Sigmoid colon (tissue), 6 donors: ENCODE measurements at regions not wholly inside any gene's neighbourhood (a gene's known extent, or its start where the extent isn't known, plus 50 kb on each side); places are given as distances from the start of the nearest gene placed in this dataset.

Source experiments
- DNase-seq: peaks from one replicate; pipeline ENCODE4 v3.0.0-alpha.2; 2019
- H3K27ac ChIP-seq, 4 donors: fragments of 200-600 bp; sonication (generic); one replicate each; pipeline ENCODE4 v1.5.1; 2016 to 2019; ENCODE audit warnings: mild to moderate bottlenecking in 1 of 4
- H3K27me3 ChIP-seq, 3 donors: fragments of 200-600 bp; sonication (generic); one replicate each; pipeline ENCODE4 v1.5.1; 2019; ENCODE audit warnings: mild to moderate bottlenecking in 1 of 3
- H3K36me3 ChIP-seq, 4 donors: fragments of 200-600 bp; sonication (generic); one replicate each; pipeline ENCODE4 v1.5.1; 2016 to 2019
- H3K4me1 ChIP-seq, 4 donors: fragments of 200-600 bp; sonication (generic); one replicate each; pipeline ENCODE4 v1.5.1; 2017 to 2019
- H3K4me3 ChIP-seq, 4 donors: fragments of 200-600 bp; sonication (generic); one replicate each; pipeline ENCODE4 v1.5.1; 2017 to 2019; ENCODE audit warnings: mild to moderate bottlenecking in 2 of 4, moderate library complexity in 1 of 4
- H3K9me3 ChIP-seq, 4 donors: fragments of 200-600 bp in 3 of 4; sonication (generic) in 3 of 4; one replicate each; pipeline versions ENCODE4 v1.5.1 to v1.6.1; 2013 to 2019
- EP300 ChIP-seq, 4 donors: sonication (generic); formaldehyde crosslinking; IDR thresholded peaks; one replicate each; pipeline ENCODE4 v1.6.1; 2017; ENCODE audit warnings: antibody characterized with exemption in 4 of 4
- POLR2A ChIP-seq, 2 donors: fragments of 450-650 bp; IDR thresholded peaks; one replicate each; pipeline ENCODE4 v1.6.1; 2016; ENCODE audit warnings: antibody characterized with exemption in 2 of 2, mild to moderate bottlenecking in 2 of 2, moderate library complexity in 2 of 2
- POLR2AphosphoS5 ChIP-seq, 4 donors: sonication (generic); formaldehyde crosslinking; IDR thresholded peaks; one replicate each; pipeline ENCODE4 v1.6.1; 2017; ENCODE audit warnings: antibody characterized with exemption in 4 of 4
- WGBS, 2 donors: extraction: QIAGEN DNeasy Blood & Tissue Kit; methylation state at CpG; one replicate each; pipeline ENCODE4 v1.1.7; 2013; 5-methylcytosine and 5-hydroxymethylcytosine counted together
- intact Hi-C: fragments of 100-400 bp; cut with DNase I; formaldehyde crosslinking; loops from one replicate; pipeline ENCODE4 v1.15.1; 2023
- TF ChIP-seq, protein P1 (sequence below), 4 experiments: fragments of 450-650 bp in 3 of 4; fragments of 200-600 bp in 1 of 4; IDR thresholded peaks; one replicate each; pipeline ENCODE4 v1.5.1; 2016 to 2019; ENCODE audit warnings: antibody characterized with exemption in 4 of 4, mild to moderate bottlenecking in 3 of 4, moderate library complexity in 2 of 4
- donor health status: healthy with polysubstance abuse.
- donor health status: healthy.

DNA sequence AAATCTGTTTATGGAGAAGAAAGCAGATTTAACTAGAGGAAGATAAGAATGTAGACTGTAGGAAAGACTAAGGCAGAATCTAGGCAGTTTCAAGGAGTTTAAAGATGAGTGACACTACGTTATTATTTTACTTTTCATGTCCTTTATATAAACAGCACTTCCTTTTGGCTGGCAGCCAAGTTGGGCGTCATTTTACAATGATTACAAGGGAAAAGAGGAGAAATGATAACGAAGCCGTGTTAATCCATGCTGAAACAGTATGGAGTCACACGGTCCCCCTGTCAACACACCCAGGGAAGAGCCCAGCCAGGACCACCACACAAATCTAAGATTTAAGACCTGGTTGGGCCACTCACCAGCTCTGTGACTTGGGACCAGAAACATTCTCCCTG is 83.7 kb upstream of the NEO1 start:
- Histone ChIP-seq H3K4me3 (no peak overlapping the region), H3K27me3 (no peaks in the 10 kb centered on the region), H3K27ac (no peak overlapping the region), H3K36me3 (no peaks in the 10 kb centered on the region), H3K4me1 (peaks cover 0 to 23% (median 20%) of the 10 kb centered on the region in 4 donors), H3K9me3 (no peaks in the 10 kb centered on the region)
- WGBS, 2 donors: 3 to 35% methylated on average over 5 of the region's 5 CpGs
- intact Hi-C loops: no loop called here
- TF ChIP-seq POLR2A (IDR thresholded peaks at IDR 0.05) (no peak), EP300 (IDR thresholded peaks at IDR 0.05) (no peak), POLR2AphosphoS5 (IDR thresholded peaks at IDR 0.05) (no peak)
- TF ChIP-seq, protein P1, sequence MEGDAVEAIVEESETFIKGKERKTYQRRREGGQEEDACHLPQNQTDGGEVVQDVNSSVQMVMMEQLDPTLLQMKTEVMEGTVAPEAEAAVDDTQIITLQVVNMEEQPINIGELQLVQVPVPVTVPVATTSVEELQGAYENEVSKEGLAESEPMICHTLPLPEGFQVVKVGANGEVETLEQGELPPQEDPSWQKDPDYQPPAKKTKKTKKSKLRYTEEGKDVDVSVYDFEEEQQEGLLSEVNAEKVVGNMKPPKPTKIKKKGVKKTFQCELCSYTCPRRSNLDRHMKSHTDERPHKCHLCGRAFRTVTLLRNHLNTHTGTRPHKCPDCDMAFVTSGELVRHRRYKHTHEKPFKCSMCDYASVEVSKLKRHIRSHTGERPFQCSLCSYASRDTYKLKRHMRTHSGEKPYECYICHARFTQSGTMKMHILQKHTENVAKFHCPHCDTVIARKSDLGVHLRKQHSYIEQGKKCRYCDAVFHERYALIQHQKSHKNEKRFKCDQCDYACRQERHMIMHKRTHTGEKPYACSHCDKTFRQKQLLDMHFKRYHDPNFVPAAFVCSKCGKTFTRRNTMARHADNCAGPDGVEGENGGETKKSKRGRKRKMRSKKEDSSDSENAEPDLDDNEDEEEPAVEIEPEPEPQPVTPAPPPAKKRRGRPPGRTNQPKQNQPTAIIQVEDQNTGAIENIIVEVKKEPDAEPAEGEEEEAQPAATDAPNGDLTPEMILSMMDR (IDR thresholded peaks at IDR 0.05): no peak
- DNase-seq: no peak

DNA sequence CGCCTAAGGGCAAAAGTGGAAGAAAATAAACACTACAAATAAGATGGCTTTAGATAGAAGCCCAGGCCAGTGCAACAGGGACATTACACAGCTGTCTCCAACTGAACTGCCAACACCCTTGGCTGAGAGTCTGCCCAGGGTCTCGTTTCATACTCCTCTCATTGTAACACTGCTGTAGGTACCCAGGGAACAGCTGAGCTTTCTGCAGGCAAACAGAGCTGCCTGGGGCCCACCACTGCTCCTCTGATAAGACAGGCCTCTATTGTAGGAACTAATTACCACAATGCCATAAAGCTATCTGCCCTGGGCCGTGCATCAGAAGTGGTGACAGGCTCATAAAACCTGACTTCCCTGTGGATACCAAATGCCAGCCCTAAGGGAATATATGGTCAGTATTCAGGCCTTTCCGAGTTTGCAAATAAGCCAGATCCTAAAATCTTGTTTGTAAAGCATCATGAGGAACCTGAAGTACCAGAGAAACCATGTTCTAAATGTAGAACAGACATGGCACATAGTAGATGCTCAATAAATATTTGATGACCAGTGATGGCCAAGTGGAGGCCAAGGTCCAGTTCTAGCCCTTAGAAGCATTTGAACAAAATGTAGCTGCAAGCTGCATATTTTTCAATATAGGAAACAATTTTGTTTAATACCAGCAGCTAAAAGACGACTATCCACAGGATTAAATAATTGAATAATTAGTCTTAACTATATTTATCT is 84.3 kb upstream of the NEO1 start:
- no peaks in the 10 kb centered on the region for H3K27me3 ChIP-seq
- no peak overlapping the region for H3K4me3 ChIP-seq
- intact Hi-C loops: no loop called here
- DNase-seq: no peak
- H3K36me3 ChIP-seq: no peaks in the 10 kb centered on the region
- H3K4me1 ChIP-seq: peaks cover 0 to 23% (median 20%) of the 10 kb centered on the region in 4 donors
- WGBS, 2 donors: 15 to 47% methylated on average over 5 of the region's 5 CpGs
- TF ChIP-seq POLR2AphosphoS5 (IDR thresholded peaks at IDR 0.05): no peak
- TF ChIP-seq, protein P1 (IDR thresholded peaks at IDR 0.05): no peak
- no peak for TF ChIP-seq POLR2A (IDR thresholded peaks at IDR 0.05)
- no peak for TF ChIP-seq EP300 (IDR thresholded peaks at IDR 0.05)
- H3K27ac ChIP-seq: no peak overlapping the region
- H3K9me3 ChIP-seq: no peaks in the 10 kb centered on the region

DNA sequence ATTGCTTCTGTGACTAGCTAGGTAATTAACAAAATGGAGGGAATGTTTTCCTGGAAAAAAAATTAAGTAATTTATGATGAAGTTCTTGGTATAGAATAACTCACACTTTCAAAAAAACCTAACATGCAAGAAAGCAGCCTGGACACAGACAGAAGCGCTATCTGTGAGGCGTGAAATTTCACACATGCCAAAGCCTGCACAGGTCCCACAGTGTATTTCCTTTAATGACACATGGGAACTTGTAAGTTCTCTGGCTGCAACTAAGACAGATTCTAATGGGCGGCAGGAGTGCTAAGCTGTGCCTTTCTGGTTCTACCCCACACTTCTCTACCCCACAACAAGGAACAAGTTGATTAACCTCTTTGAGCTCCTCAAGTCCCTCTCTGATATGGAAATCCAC is 84.9 kb upstream of the NEO1 start:
- TF ChIP-seq EP300 (IDR thresholded peaks at IDR 0.05) (no peak), POLR2AphosphoS5 (IDR thresholded peaks at IDR 0.05) (no peak), POLR2A (IDR thresholded peaks at IDR 0.05) (no peak)
- TF ChIP-seq, protein P1 (IDR thresholded peaks at IDR 0.05): no peak
- no peak overlapping the region for H3K4me3 ChIP-seq
- peaks cover 0 to 21% (median 20%) of the 10 kb centered on the region in 4 donors for H3K4me1 ChIP-seq
- no peak overlapping the region for H3K27ac ChIP-seq
- no peaks in the 10 kb centered on the region for H3K9me3 ChIP-seq
- no peak for DNase-seq
- intact Hi-C loops: no loop called here
- no peaks in the 10 kb centered on the region for H3K36me3 ChIP-seq
- no peaks in the 10 kb centered on the region for H3K27me3 ChIP-seq
- WGBS, 2 donors: 55 to 58% methylated on average over 3 of the region's 3 CpGs

DNA sequence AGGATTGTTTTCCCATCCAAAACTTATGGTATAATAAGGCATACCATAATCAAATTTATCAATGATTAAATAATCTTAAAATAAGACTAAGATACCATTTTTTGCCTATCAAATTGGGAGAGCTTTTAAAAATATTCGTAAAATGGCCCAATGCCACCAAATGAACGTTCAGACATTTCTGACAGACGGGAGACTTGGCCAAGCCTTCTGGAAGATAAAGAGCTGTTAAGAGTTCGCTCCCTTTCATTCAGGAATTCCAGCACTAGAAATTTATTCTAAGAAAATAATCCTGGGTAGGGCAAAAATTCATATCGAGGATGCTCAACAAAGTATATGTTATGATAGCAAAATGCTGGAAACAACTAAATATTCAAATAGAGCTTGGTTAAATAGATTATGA is 85.6 kb upstream of the NEO1 start:
- intact Hi-C loops: no loop called here
- Histone ChIP-seq H3K27ac (no peak overlapping the region), H3K4me1 (peaks cover 0 to 13% (median 12%) of the 10 kb centered on the region in 4 donors), H3K9me3 (no peaks in the 10 kb centered on the region), H3K4me3 (no peak overlapping the region), H3K27me3 (no peaks in the 10 kb centered on the region), H3K36me3 (no peaks in the 10 kb centered on the region)
- TF ChIP-seq POLR2A (IDR thresholded peaks at IDR 0.05): no peak
- no peak for TF ChIP-seq POLR2AphosphoS5 (IDR thresholded peaks at IDR 0.05)
- TF ChIP-seq, protein P1 (IDR thresholded peaks at IDR 0.05): no peak
- no peak for TF ChIP-seq EP300 (IDR thresholded peaks at IDR 0.05)
- WGBS, 2 donors: 80 to 90% methylated on average over 5 of the region's 5 CpGs
- DNase-seq: no peak

DNA sequence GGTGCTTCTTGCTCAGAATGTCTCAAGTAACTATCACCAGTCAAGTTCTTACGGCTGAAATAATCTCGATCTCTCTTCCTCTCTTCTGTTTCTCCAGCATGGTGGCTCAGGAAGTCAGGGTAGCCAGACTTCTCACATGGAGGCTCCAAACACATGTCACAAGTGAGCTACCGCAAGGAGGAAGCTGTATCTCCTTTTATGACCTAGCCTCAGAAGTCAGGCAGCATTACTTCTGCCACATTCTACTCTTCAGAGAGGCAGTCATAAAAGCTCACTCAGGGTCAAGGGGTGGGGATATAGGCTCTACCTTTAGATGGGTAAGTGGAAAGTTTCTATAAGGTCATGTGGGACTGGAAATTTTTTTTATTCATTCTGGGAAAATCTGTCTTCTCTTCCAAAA is 86.6 kb upstream of the NEO1 start:
- H3K27me3 ChIP-seq: no peaks in the 10 kb centered on the region
- no peak overlapping the region for H3K4me3 ChIP-seq
- intact Hi-C loops: no loop called here
- H3K27ac ChIP-seq: no peak overlapping the region
- DNase-seq: no peak
- TF ChIP-seq POLR2A (IDR thresholded peaks at IDR 0.05): no peak
- TF ChIP-seq EP300 (IDR thresholded peaks at IDR 0.05): no peak
- TF ChIP-seq, protein P1 (IDR thresholded peaks at IDR 0.05): no peak
- no peak for TF ChIP-seq POLR2AphosphoS5 (IDR thresholded peaks at IDR 0.05)
- H3K36me3 ChIP-seq: no peaks in the 10 kb centered on the region
- WGBS, 2 donors: 61 to 65% methylated on average over 3 of the region's 3 CpGs
- peaks cover 0 to 4% (median 3%) of the 10 kb centered on the region in 4 donors for H3K4me1 ChIP-seq
- H3K9me3 ChIP-seq: no peaks in the 10 kb centered on the region
